LoVo (cell line): ENCODE measurements at regions not wholly inside any gene's neighbourhood (a gene's known extent, or its start where the extent isn't known, plus 50 kb on each side); places are given as distances from the start of the nearest gene placed in this dataset.
"Not testable (repeated sequence)": the region's sequence is repeated elsewhere in the genome, so short reads cannot be mapped to it uniquely, and the experiment has no call there.

Experiments used
- DNase-seq: peaks from one replicate; pipeline ENCODE4 v3.0.0-alpha.2; 2016; ENCODE audit warnings: low spot score

- DNase-seq: peak; percentile 88
These were observed 134.2 kb downstream of the USP22 start for GRCh38 chr17:20908313-20909267.

- no peak for DNase-seq
These were observed 128.2 kb downstream of the USP22 start for GRCh38 chr17:20914658-20915057.

DNA sequence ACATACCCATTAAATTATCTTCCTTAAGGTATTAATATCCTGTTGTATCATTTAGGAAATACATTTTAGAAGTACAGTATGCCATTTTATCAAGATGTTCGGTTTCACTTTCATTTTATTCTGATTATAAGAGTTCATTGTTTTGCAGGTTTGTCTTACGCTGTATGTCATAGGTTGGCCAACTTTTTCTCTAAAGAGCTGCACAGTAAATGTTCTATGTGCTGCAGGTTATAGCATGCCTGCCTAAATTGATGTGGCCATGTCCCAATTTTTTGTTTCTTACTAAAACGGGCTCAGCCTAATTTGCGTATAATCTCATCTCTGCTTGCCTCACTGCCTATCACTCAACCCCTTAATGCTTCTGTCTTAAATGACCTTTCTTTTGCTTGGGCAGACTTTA, 126.4 kb downstream of the USP22 start:
- no peak for DNase-seq

GRCh38 chr17:20917610-20918306, 125.1 kb downstream of the USP22 start:
- not testable (repeated sequence) for DNase-seq

DNA sequence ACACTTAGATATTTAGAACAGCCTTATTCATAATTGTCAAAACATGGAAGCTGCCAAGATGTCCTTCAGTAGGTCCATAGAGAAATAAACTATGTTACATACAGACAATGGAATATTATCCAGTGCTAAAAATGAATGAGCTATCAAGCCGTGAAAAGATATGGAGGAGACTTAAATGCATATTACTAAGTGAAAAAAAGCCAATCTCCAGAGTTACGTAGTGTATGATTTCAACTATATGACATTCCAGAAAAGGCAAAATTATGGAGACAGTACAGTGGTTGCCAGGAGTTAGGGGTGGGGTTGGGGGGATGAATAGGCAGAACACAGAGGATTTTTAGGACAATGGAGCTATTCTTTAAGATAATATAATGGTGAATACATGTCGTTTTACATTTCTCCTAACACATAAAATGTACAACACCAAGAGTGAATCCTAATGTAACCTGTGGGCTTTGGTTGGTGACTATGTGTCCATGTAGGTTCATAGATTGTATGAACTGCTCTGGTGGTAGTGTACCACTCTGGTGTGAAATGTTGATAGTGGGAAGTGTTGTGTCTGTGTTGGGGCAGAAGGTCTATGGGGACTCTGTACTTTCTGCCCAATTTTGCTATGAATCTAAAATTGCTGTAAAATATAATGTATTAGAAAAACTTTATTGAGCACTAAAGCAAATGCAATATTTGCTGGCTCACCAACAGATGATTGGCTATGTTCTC, 122.6 kb downstream of the USP22 start:
- no peak for DNase-seq

DNA sequence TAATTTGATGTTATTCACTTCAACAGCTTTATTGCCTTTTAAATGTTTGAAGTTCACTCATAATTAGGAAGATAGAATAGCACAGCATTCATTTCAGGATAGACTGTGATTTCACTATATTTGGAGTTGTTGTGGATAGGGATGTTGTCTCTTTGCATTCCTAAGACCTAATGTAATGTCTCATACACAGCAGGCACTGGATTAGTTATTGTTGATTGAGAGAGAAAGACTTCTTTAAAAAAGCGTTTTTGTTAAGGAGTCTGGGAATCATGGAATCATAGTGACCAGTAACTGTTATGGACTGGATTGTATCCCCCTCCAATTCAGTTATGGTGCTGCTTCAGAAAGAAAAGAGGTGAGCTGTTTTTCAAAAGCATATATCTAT, 122.0 kb downstream of the USP22 start:
- no peak for DNase-seq

DNA sequence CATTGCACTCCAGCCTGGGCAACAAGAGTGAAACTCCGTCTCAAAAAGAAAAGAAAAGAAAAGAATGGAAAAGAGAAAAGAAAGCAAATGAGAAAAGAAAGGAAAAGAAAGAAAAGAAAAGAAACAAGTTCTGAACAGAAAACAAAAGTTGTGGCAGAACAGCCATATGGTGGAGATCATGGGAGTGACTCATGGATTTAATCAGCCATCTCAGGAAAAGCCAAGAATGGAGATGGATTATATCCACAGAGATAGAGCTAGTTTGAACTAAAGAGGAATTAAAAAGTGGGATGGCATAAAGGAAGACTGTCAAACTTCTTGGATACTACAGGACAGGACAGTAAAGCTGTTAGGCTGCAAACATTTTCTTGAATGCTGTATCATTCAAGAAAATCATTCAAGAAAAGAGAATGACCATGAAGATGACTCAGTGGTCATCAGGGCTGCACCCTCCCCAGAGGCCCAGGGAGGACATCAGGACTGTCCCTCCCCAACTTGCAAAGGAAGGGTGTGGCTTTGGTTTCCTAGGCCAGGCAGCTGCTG, 120.6 kb downstream of the USP22 start:
- no peak for DNase-seq

DNA sequence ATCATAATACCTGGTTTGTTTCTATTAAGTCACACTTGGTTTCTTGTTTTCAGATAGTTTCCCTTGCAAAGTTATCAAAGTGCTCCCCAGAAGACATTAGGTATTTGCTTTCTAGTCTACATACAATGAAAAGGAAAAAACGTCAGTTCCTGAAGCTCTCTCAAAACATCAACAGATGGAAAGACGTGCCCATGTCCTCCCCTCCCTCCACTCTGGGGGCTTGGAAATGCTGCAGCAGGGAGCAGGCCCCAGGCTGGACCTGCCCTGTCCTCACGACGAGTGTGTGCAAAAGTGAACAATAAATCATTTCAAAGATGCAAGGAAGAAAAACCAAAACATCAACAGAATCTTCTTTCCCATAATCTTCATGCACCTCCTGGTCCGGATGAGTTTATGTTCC, 118.5 kb downstream of the USP22 start:
- DNase-seq: no peak

- DNase-seq: no peak
These were observed 117.7 kb downstream of the USP22 start for GRCh38 chr17:20925091-20925490.

DNA sequence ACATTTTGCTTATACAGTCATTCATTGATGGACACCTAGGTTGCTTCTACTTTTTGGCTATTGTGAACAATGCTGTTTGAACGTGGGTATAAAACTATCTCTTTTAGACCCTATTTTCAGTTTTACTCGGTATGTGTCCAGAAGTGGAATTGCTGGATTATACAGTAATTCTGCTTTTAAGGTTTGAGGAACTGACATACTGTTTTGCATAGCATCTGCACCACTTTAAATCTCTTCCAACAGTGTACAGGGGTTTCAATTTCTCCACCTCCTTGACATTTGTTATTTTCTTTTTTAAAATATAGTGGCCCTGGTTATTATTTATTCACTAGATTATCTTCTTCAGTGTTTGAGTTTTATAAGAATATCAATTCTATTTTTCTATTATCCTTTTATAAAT, 116.9 kb downstream of the USP22 start:
- DNase-seq: no peak

- DNase-seq: no peak
These were observed 116.3 kb downstream of the USP22 start for GRCh38 chr17:20926532-20926931.

DNA sequence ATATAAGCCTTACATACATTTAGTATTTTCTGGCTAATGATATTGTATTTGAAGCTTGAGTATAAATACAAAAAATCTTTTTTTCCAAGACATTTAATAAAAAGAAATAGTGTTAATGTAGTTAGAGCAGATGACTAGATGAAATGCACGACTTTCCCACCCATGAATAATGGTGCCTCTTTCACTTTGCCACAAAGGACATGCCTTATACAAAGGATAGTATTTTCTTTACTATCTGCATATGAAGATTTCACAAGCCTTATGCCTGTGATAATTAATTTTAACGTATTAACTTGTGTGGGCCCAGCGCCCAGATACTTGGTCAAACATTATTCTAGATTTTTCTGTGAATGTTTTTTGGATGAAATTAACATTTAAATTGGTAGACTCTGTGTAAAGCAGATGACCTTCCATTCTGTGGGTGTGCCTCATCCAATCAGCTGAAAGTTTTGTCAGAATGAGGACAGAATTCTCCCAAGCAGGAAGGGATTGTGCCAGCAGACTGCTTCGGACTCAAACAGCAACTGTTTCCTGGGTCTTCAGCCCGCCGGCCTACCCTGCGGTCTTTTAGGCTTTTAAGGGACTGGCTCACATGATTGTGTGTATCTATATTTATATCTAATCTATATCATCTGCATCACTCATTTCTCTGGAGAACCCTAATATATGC, 115.4 kb downstream of the USP22 start:
- DNase-seq: no peak

- DNase-seq: no peak
These were observed 113.5 kb downstream of the USP22 start for GRCh38 chr17:20929334-20929733.

DNA sequence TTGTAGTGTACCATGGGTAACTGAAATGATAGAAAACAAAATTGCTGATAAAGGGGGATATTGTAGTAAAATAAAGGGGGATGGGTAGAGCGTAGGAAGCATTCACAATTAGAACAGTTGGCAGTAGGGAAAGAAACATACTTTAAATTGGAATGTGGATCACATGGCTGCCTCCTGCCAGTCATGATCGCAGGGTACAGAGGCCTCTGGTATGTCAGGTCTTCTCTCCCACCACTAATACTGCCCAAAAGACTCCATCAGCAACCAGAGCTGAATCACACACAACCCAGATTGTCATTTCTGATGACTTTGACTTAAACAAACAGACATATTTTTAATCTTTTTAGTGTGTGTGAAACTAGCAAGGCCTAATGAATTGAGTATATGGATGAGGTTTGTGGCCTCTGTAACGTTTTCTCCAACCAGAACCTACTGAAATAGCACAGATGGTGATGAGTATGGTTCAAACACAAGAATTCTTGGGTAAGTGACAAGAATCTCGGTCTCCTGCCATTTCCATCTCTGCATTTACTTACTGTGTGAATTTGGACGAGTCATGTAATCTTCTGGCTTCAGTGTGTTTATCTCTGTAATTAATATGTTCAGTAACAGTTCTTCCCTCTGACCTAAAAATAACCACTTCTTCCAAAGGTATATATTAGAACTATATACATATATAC, 112.6 kb downstream of the USP22 start:
- DNase-seq: no peak

- DNase-seq: not testable (repeated sequence)
These were observed 109.8 kb downstream of the USP22 start for GRCh38 chr17:20933040-20933439.

DNA sequence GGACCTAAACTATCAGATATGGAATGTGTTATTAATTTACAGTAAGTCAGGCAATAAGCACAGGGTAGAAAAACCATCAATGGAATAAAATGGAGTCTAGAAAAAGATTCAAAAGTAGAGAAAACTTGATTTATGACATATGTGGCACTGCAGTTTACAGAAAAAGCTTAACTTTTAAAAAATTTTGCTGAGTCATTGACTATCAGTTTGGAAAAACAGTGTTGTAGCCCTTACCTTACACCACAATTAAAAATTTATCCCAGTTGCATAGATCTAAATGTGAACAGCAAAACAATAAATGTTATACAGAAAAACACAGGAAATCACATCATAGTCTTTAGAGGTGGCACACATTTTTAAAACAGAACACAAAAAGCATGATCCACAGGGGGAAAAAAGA, 108.5 kb downstream of the USP22 start:
- DNase-seq: no peak

DNA sequence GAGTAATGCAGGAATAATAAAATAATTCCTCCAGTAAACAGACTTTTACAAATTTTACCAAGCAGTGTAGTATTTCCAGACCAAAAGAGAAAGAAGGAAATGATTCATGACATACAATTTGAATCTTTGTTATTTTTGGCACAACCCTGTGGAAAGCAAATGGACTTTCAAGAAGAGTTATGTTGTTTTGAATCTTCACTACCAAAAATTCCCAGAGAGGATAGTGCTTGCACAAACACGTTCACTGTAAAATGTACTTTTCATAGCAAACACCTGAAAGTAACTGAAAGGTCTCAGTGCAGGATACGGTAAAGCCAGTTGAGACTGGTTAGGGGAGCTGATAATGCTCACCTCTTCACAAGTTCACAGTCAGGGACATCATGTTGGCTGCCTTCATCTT, 107.1 kb downstream of the USP22 start:
- peak; percentile 22 for DNase-seq

DNA sequence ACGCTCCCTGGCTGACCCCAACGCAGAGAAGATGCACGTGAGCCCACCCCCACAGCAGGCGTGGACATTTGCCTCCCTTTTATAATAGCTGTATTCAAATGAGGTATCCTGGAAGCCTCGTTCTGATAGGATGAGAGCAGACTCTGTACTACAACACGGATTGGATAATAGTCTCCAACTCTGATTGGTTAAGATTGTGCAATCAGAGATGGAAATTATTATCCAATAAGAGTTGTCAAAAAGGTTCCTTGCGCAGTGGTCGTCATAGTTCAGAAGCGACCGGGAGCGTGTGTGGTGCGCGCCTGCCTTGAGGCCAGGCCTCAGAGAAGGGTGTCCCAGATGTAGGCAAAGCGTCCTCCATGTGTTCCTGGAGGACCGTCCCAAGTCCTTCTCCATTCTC, 104.6 kb downstream of the USP22 start:
- DNase-seq: no peak

GRCh38 chr17:20938988-20939615, 103.7 kb downstream of the USP22 start:
- DNase-seq: no peak

DNA sequence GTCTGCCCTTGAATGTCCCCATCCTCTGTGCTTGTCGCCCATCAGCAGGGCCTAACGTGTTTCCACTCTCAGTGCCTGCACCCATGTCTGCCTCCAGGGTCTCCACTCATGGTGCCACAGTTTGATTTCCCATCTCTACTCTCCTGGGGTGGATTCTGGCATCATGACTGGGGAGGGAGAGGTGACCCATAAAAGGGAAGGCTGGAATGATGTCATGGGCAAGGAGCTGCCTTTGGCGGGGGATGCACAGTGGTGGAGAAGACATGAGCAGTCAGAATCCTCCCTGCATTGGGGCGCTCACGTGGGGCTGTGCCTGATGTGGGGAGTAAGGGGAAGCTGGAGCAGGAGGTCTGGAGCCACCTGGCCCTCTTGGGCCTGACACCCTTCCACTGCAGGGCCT, 100.9 kb downstream of the USP22 start:
- no peak for DNase-seq
